IMR-90 (cell line): ENCODE measurements at regions not wholly inside any gene's neighbourhood (a gene's known extent, or its start where the extent isn't known, plus 50 kb on each side); places are given as distances from the start of the nearest gene placed in this dataset.

Experiments
- ATAC-seq: fragments of 200-7000 bp; cut with Tn5 transposase; 2 replicates; pipeline ENCODE4 v1.9.1; 2020; ENCODE audit warnings: low read depth, mild to moderate bottlenecking, moderate library complexity
- BruUV-seq: library from RNA; stranded (reverse); fragments of 400-500 nt; replicated peaks from 2 replicates; lab custom pipeline; 2021; lab: Mats Ljungman, UMichigan
- CTCF ChIA-PET: fragments of 300-600 bp; formaldehyde crosslinking; extraction: SDS; loops from one replicate; lab custom pipeline; 2021; ENCODE audit warnings: antibody characterized with exemption; lab: Yijun Ruan, JAX
- POLR2A ChIA-PET: fragments of 300-600 bp; sonication (Branson Sonifier 250); formaldehyde crosslinking; loops from one replicate; lab custom pipeline; 2022; ENCODE audit warnings: antibody characterized with exemption; ENCODE audit not compliant: unreplicated experiment; lab: Charles Lee
- DNase-seq: peaks from one replicate; pipeline ENCODE4 v3.0.0; 2013
- H2AFZ ChIP-seq: replicated peaks from 2 replicates; pipeline ENCODE3; 2013; ENCODE audit warnings: low read length, mild to moderate bottlenecking; ENCODE audit not compliant: poor library complexity
- H2AK5ac ChIP-seq: 2 replicates; pipeline ENCODE4 v1.6.1; 2013; ENCODE audit warnings: low read depth, low read length, inconsistent platforms
- H2AK9ac ChIP-seq: replicated peaks from 2 replicates; pipeline ENCODE3; 2013; ENCODE audit warnings: mild to moderate bottlenecking, low read depth, low read length, moderate library complexity; ENCODE audit not compliant: poor library complexity
- H2BK120ac ChIP-seq: 2 replicates; pipeline ENCODE4 v1.6.1; 2013; ENCODE audit warnings: low read depth, low read length, inconsistent platforms
- H2BK15ac ChIP-seq: 3 replicates; pipeline ENCODE4 v1.6.1; 2013; ENCODE audit warnings: low read depth, low read length, inconsistent platforms
- H2BK20ac ChIP-seq: 2 replicates; pipeline ENCODE4 v1.6.1; 2013; ENCODE audit warnings: low read depth, mild to moderate bottlenecking, inconsistent platforms, low read length, moderate library complexity
- H2BK5ac ChIP-seq: 2 replicates; pipeline ENCODE4 v1.6.1; 2013; ENCODE audit warnings: mild to moderate bottlenecking, low read depth, low read length, inconsistent platforms; ENCODE audit not compliant: poor library complexity, severe bottlenecking
- H3K14ac ChIP-seq: replicated peaks from 2 replicates; pipeline ENCODE4 v1.6.1; 2013; ENCODE audit warnings: low read depth, low read length, inconsistent platforms
- H3K18ac ChIP-seq: 2 replicates; pipeline ENCODE4 v1.6.1; 2013; ENCODE audit warnings: low read depth, low read length, control low read depth
- H3K23ac ChIP-seq: 2 replicates; pipeline ENCODE4 v1.6.1; 2013; ENCODE audit warnings: low read depth, low read length, inconsistent platforms
- H3K27ac ChIP-seq: 2 replicates; pipeline ENCODE4 v1.5.1; 2013; ENCODE audit warnings: mild to moderate bottlenecking, control low read depth, low read length; ENCODE audit not compliant: insufficient read depth
- H3K27me3 ChIP-seq: 2 replicates; pipeline ENCODE4 v1.6.1; 2013; ENCODE audit warnings: low read length; ENCODE audit not compliant: control insufficient read depth, insufficient read depth
- H3K36me3 ChIP-seq: 2 replicates; pipeline ENCODE4 v1.6.1; 2013; ENCODE audit warnings: low read length, mixed read lengths; ENCODE audit not compliant: control insufficient read depth, insufficient read depth
- H3K4ac ChIP-seq: 2 replicates; pipeline ENCODE4 v1.6.1; 2013; ENCODE audit warnings: low read depth, low read length, inconsistent platforms
- H3K4me1 ChIP-seq: 2 replicates; pipeline ENCODE4 v1.6.1; 2013; ENCODE audit warnings: low read length, mixed read lengths; ENCODE audit not compliant: control insufficient read depth, insufficient read depth
- H3K4me2 ChIP-seq: 2 replicates; pipeline ENCODE4 v1.6.1; 2013; ENCODE audit warnings: low read depth, mild to moderate bottlenecking, control low read depth, low read length, moderate library complexity
- H3K4me3 ChIP-seq: 2 replicates; pipeline ENCODE4 v1.5.1; 2013; ENCODE audit warnings: low read depth, mild to moderate bottlenecking, control low read depth, low read length, moderate library complexity; ENCODE audit not compliant: insufficient read depth
- H3K56ac ChIP-seq: 2 replicates; pipeline ENCODE4 v1.6.1; 2013; ENCODE audit warnings: low read length, inconsistent platforms; ENCODE audit not compliant: insufficient read depth; ENCODE audit errors: extremely low read depth
- H3K79me1 ChIP-seq, 2 experiments: 2 replicates each; pipeline ENCODE4 v1.6.1; 2013; ENCODE audit warnings: low read length in 2 of 2, inconsistent platforms in 1 of 2, low read depth in 1 of 2
- H3K9ac ChIP-seq: 2 replicates; pipeline ENCODE4 v1.6.1; 2013; ENCODE audit warnings: low read depth, low read length, control low read depth
- H3K9me1 ChIP-seq: 2 replicates; pipeline ENCODE4 v1.6.1; 2013; ENCODE audit warnings: low read length, inconsistent platforms; ENCODE audit not compliant: insufficient read depth
- H3K9me3 ChIP-seq: 2 replicates; pipeline ENCODE4 v1.6.1; 2013; ENCODE audit warnings: low read length; ENCODE audit not compliant: control insufficient read depth, insufficient read depth
- H4K20me1 ChIP-seq: 2 replicates; pipeline ENCODE4 v1.6.1; 2013; ENCODE audit warnings: low read length, inconsistent platforms; ENCODE audit not compliant: insufficient read depth
- H4K5ac ChIP-seq: 2 replicates; pipeline ENCODE4 v1.6.1; 2013; ENCODE audit warnings: mild to moderate bottlenecking, low read depth, low read length, control low read depth
- H4K8ac ChIP-seq, 2 experiments: 2 replicates each; pipeline ENCODE4 v1.6.1; 2013; ENCODE audit warnings: low read depth in 2 of 2, low read length in 2 of 2, control low read depth in 1 of 2, inconsistent platforms in 1 of 2
- H4K91ac ChIP-seq: 2 replicates; pipeline ENCODE4 v1.6.1; 2013; ENCODE audit warnings: low read depth, low read length, inconsistent platforms; ENCODE audit not compliant: insufficient read depth
- MAFK ChIP-seq: IDR thresholded peaks from 2 replicates; pipeline ENCODE4 v1.6.1; 2012; ENCODE audit warnings: low read depth, low read length, improper control_type of control experiment
- MAZ ChIP-seq: IDR thresholded peaks from 2 replicates; pipeline ENCODE4 v1.6.1; 2012; ENCODE audit warnings: low read depth, mild to moderate bottlenecking, low read length, improper control_type of control experiment, moderate library complexity, borderline replicate concordance
- MXI1 ChIP-seq: IDR thresholded peaks from 2 replicates; pipeline ENCODE4 v1.6.1; 2012; ENCODE audit warnings: low read depth, mild to moderate bottlenecking, low read length, moderate library complexity, borderline replicate concordance
- NFE2L2 ChIP-seq: fragments of 150-350 bp; IDR thresholded peaks from 2 replicates; pipeline ENCODE4 v1.6.1; 2016; ENCODE audit warnings: low read depth, mild to moderate bottlenecking, low read length
- RCOR1 ChIP-seq: IDR thresholded peaks from 2 replicates; pipeline ENCODE4 v1.6.1; 2012; ENCODE audit warnings: mild to moderate bottlenecking, low read length, improper control_type of control experiment; ENCODE audit not compliant: insufficient replicate concordance
- WGBS, 2 experiments: methylation state at CpG; one replicate each; pipeline versions ENCODE4 v1.1.5 to v1.1.7; 2013; ENCODE audit warnings: missing lambda C conversion rate in 2 of 2; ENCODE audit not compliant: insufficient read length in 1 of 2; ENCODE audit errors: extremely low coverage in 2 of 2; 5-methylcytosine and 5-hydroxymethylcytosine counted together
- dilution Hi-C: fragments of 300-500 bp; cut with HindIII; formaldehyde crosslinking; loops from one replicate; pipeline ENCODE4 v1.14.3; 2018; ENCODE audit warnings: low sequenced_read_pairs; ENCODE audit not compliant: unreplicated experiment
- in situ Hi-C: fragments of 300-500 bp; cut with MboI; formaldehyde crosslinking; loops from 3 replicates; pipeline ENCODE4 v1.14.3; 2019; ENCODE audit warnings: low sequenced_read_pairs, inconsistent platforms, mixed read lengths
- intact Hi-C: fragments of 100-400 bp; cut with micrococcal nuclease; formaldehyde crosslinking; loops from 2 replicates; pipeline ENCODE4 v1.10.0; 2022

- in situ Hi-C loops = no loop called here
- Histone ChIP-seq H3K9me1 (no peaks in the 10 kb centered on the region), H4K8ac (peak overlapping the region in 1 of 2 experiments; percentile 33; a peak in 1 of 4 replicates), H3K27me3 (no peaks in the 10 kb centered on the region), H4K5ac (no peak overlapping the region), H2BK120ac (peak overlapping the region; percentile 83), H3K56ac (no peak overlapping the region), H3K9me3 (peaks cover 4% of the 10 kb centered on the region; the same call in 1 of the 2 replicates), H2AFZ (no peak overlapping the region), H3K4me2 (no peak overlapping the region), H2BK20ac (peak overlapping the region; percentile 75; the same call in 1 of the 2 replicates), H2AK5ac (no peak overlapping the region), H3K23ac (no peak overlapping the region), H3K9ac (no peak overlapping the region), H2AK9ac (no peak overlapping the region), H3K27ac (no peak overlapping the region), H3K18ac (no peak overlapping the region), H3K36me3 (no peaks in the 10 kb centered on the region), H4K91ac (no peak overlapping the region), H4K20me1 (no peaks in the 10 kb centered on the region), H3K4me3 (no peak overlapping the region), H2BK5ac (no peak overlapping the region), H3K4me1 (peaks cover 2% of the 10 kb centered on the region; the same call in 1 of the 2 replicates), H3K79me1 (no peaks in the 10 kb centered on the region), H2BK15ac (no peak overlapping the region), H3K14ac (no peak overlapping the region), H3K4ac (no peak overlapping the region)
- WGBS, 2 experiments = no CpG with 5 or more reads among the region's 2 CpGs
- ATAC-seq (no peak), DNase-seq (no peak)
- POLR2A ChIA-PET = no interaction called here
- CTCF ChIA-PET = no interaction called here
- intact Hi-C loops = loop anchor here (10.0 kb wide), 1 partner anchor 120 kb away; no protein-coding TSS in a partner anchor
- dilution Hi-C loops = no loop called here
- BruUV-seq = no TSS peak
- TF ChIP-seq RCOR1 (no peak), NFE2L2 (no peak), MAZ (no peak), MXI1 (no peak), MAFK (peak; percentile 54; the same call in 1 of the 2 replicates)
Measured at GRCh38 chr4:175414602-175415001, 397.5 kb downstream of the GPM6A start.
